SK-N-SH (cell line): ENCODE measurements at regions not wholly inside any gene's neighbourhood (a gene's known extent, or its start where the extent isn't known, plus 50 kb on each side); places are given as distances from the start of the nearest gene placed in this dataset.

ENCODE experiments used
- CTCF ChIA-PET: fragments of 300-600, 350-600 bp; formaldehyde crosslinking; extraction: SDS; loops from one replicate; lab custom pipeline; 2021; lab: Yijun Ruan, JAX
- POLR2A ChIA-PET: fragments of 350-600 bp; sonication (Branson Sonifier 250); formaldehyde crosslinking; extraction: SDS; loops from one replicate; lab custom pipeline; 2020; ENCODE audit warnings: antibody characterized with exemption, inconsistent platforms; lab: Yijun Ruan, JAX
- DNase-seq: peaks from one replicate; pipeline ENCODE4 v3.0.0; 2012
- H2AFZ ChIP-seq: fragments of 200-600 bp; sonication (generic); 2 replicates; pipeline ENCODE4 v1.8.1; 2016; ENCODE audit warnings: antibody characterized with exemption, mild to moderate bottlenecking, low read depth
- H3F3A ChIP-seq: fragments of 200-600 bp; sonication (generic); replicated peaks from 2 replicates; pipeline ENCODE3; 2016; ENCODE audit warnings: antibody characterized with exemption, mild to moderate bottlenecking; ENCODE audit not compliant: insufficient read depth
- H3K27ac ChIP-seq, 2 experiments: fragments of 200-500 bp in 1 of 2; fragments of 200-600 bp in 1 of 2; sonication (Bioruptor generic) in 1 of 2; sonication (generic), shearing (Covaris generic) in 1 of 2; 2 replicates each; pipeline versions ENCODE4 v1.5.1 to v1.6.1; 2014 to 2016; ENCODE audit warnings: low read depth in 2 of 2, inconsistent platforms in 1 of 2, low read length in 1 of 2, mild to moderate bottlenecking in 1 of 2, mixed read lengths in 1 of 2
- H3K27me3 ChIP-seq: fragments of 200-600 bp; sonication (generic), shearing (Covaris generic); 2 replicates; pipeline ENCODE4 v1.6.1; 2016; ENCODE audit warnings: mixed run types; ENCODE audit not compliant: insufficient read depth
- H3K36me3 ChIP-seq, 2 experiments: fragments of 200-500 bp in 1 of 2; fragments of 200-600 bp in 1 of 2; sonication (Bioruptor generic) in 1 of 2; sonication (generic) in 1 of 2; replicated peaks in 1 of 2; 2 replicates each; pipeline versions ENCODE3 to v1.5.1; 2014 to 2016; ENCODE audit warnings: low read length in 1 of 2, mild to moderate bottlenecking in 1 of 2; ENCODE audit not compliant: insufficient read depth in 2 of 2, control insufficient read depth in 1 of 2
- H3K4me1 ChIP-seq, 2 experiments: fragments of 200-500 bp in 1 of 2; fragments of 200-600 bp in 1 of 2; sonication (Bioruptor generic) in 1 of 2; sonication (generic), shearing (Covaris generic) in 1 of 2; 2 replicates each; pipeline versions ENCODE4 v1.5.1 to v1.6.1; 2014 to 2016; ENCODE audit warnings: low read depth in 1 of 2, low read length in 1 of 2, mixed run types in 1 of 2; ENCODE audit not compliant: insufficient read depth in 2 of 2, control insufficient read depth in 1 of 2
- H3K4me2 ChIP-seq: fragments of 200-600 bp; sonication (generic), shearing (Covaris generic); 2 replicates; pipeline ENCODE4 v1.6.1; 2017; ENCODE audit warnings: mixed run types
- H3K4me3 ChIP-seq, 2 experiments: fragments of 200-500 bp in 1 of 2; fragments of 200-600 bp in 1 of 2; sonication (Bioruptor generic) in 1 of 2; sonication (generic), shearing (Covaris generic) in 1 of 2; 2 replicates each; pipeline versions ENCODE4 v1.5.1 to v1.8.1; 2014 to 2016; ENCODE audit warnings: low read depth in 2 of 2, inconsistent platforms in 1 of 2, low read length in 1 of 2, mild to moderate bottlenecking in 1 of 2, mixed read lengths in 1 of 2, moderate library complexity in 1 of 2
- H3K79me2 ChIP-seq: fragments of 200-600 bp; sonication (generic); 2 replicates; pipeline ENCODE4 v1.8.1; 2017; ENCODE audit warnings: mild to moderate bottlenecking; ENCODE audit not compliant: insufficient read depth
- H3K9ac ChIP-seq: fragments of 200-600 bp; sonication (generic); 2 replicates; pipeline ENCODE4 v1.6.1; 2017; ENCODE audit warnings: mixed run types
- H3K9me2 ChIP-seq: fragments of 200-600 bp; sonication (generic); 2 replicates; pipeline ENCODE4 v1.6.1; 2017; ENCODE audit warnings: mixed run types
- H3K9me3 ChIP-seq: fragments of 200-600 bp; sonication (generic); 2 replicates; pipeline ENCODE4 v1.6.1; 2017; ENCODE audit warnings: mixed run types, mild to moderate bottlenecking, moderate library complexity
- H4K20me1 ChIP-seq: fragments of 200-600 bp; sonication (generic); 2 replicates; pipeline ENCODE4 v1.6.1; 2017; ENCODE audit warnings: mild to moderate bottlenecking, mixed run types; ENCODE audit not compliant: insufficient read depth
- CHD2 ChIP-seq: fragments of 150-350 bp; IDR thresholded peaks from 2 replicates; pipeline ENCODE4 v1.6.1; 2018; ENCODE audit warnings: low read length; ENCODE audit not compliant: partially characterized antibody
- FOSL2 ChIP-seq: IDR thresholded peaks from 2 replicates; pipeline ENCODE4 v1.4.0; 2012; ENCODE audit warnings: low read depth, mild to moderate bottlenecking, moderate library complexity, borderline replicate concordance
- FOXJ3 ChIP-seq: sonication (generic); formaldehyde crosslinking; IDR thresholded peaks from 2 replicates; pipeline ENCODE4 v1.5.1; 2020; ENCODE audit warnings: mild to moderate bottlenecking, missing genetic modification reagents
- FOXM1 ChIP-seq: IDR thresholded peaks from 2 replicates; pipeline ENCODE4 v1.4.0; 2012; ENCODE audit warnings: low read depth, mild to moderate bottlenecking
- GATA2 ChIP-seq: sonication (generic); formaldehyde crosslinking; IDR thresholded peaks from 2 replicates; pipeline ENCODE4 v1.5.0; 2020; ENCODE audit warnings: mild to moderate bottlenecking, missing genetic modification reagents
- MAX ChIP-seq: IDR thresholded peaks from 2 replicates; pipeline ENCODE4 v1.4.0; 2012; ENCODE audit warnings: low read depth
- MEF2A ChIP-seq: IDR thresholded peaks from 2 replicates; pipeline ENCODE4 v1.4.0; 2012; ENCODE audit warnings: low read depth, borderline replicate concordance
- PBX3 ChIP-seq: IDR thresholded peaks from 2 replicates; pipeline ENCODE4; 2012
- RAD21 ChIP-seq: IDR thresholded peaks from 2 replicates; pipeline ENCODE4 v1.6.1; 2012; ENCODE audit warnings: mild to moderate bottlenecking, low read length
- SIN3A ChIP-seq: IDR thresholded peaks from 2 replicates; pipeline ENCODE4 v1.6.1; 2012; ENCODE audit warnings: low read depth, mild to moderate bottlenecking, low read length, moderate library complexity, borderline replicate concordance
- SMC3 ChIP-seq: IDR thresholded peaks from 2 replicates; pipeline ENCODE4 v1.6.1; 2012; ENCODE audit warnings: low read depth, low read length, improper control_type of control experiment
- TCF12 ChIP-seq: IDR thresholded peaks from 2 replicates; pipeline ENCODE4 v1.4.0; 2012
- USF1 ChIP-seq: IDR thresholded peaks from 2 replicates; pipeline ENCODE4 v1.4.0; 2012; ENCODE audit warnings: low read depth, borderline replicate concordance
- YY1 ChIP-seq: IDR thresholded peaks from 2 replicates; pipeline ENCODE4 v1.4.0; 2012; ENCODE audit warnings: low read depth, mild to moderate bottlenecking
- WGBS: methylation state at CpG from one replicate; pipeline ENCODE4 v1.1.6; 2017; ENCODE audit warnings: low lambda C conversion rate; 5-methylcytosine and 5-hydroxymethylcytosine counted together

DNA sequence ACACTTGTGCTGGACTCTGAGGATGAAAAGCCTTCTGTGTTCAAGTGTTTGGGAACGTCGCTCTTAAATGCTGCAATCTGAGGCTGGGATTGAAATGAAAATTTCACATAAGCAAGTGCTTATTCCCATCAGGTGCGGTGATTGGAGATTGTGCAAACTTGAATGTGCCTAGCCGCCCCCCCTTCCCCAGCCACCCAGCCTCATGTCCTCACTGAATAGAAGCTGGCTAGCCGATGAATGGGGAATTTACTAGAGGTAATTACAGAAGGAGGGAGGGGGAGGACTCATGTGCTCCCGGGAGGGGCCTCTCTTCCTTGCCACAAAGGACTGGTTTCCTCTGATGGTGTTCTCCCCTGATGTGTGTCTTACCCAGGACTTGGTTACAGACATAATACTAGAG is 544.8 kb upstream of the EEF2KMT start:
- ChIA-PET POLR2A (no interaction called here), CTCF (interaction anchor here (1.3 to 1.8 kb wide), 2 partner anchors 9 to 152 kb away, joined by 3 to 11 read pairs; no protein-coding TSS in a partner anchor)
- no peaks in the 10 kb centered on the region for H4K20me1 ChIP-seq
- peaks cover 0 to 9% of the 10 kb centered on the region in 2 experiments; a peak in 1 of 4 replicates for H3K4me1 ChIP-seq
- no peak overlapping the region for H3K4me3 ChIP-seq
- no peak overlapping the region for H3K9ac ChIP-seq
- H3K9me2 ChIP-seq = no peaks in the 10 kb centered on the region
- no peaks in the 10 kb centered on the region for H3K9me3 ChIP-seq
- no peaks in the 10 kb centered on the region for H3F3A ChIP-seq
- no peaks in the 10 kb centered on the region for H3K27me3 ChIP-seq
- H3K79me2 ChIP-seq = no peaks in the 10 kb centered on the region
- no peak overlapping the region for H2AFZ ChIP-seq
- 32% methylated on average over 4 of the region's 6 CpGs for WGBS
- TF ChIP-seq FOXM1 (no peak), YY1 (no peak), SIN3A (no peak), PBX3 (no peak), USF1 (no peak), MEF2A (no peak), FOSL2 (no peak), CHD2 (no peak), FOXJ3 (CRISPR knock-in tag) (no peak), GATA2 (CRISPR knock-in tag) (no peak), RAD21 (no peak), TCF12 (no peak), MAX (no peak), SMC3 (no peak)
- H3K36me3 ChIP-seq = no peaks in the 10 kb centered on the region
- no peak overlapping the region for H3K27ac ChIP-seq
- DNase-seq = no peak
- H3K4me2 ChIP-seq = no peak overlapping the region

- no peaks in the 10 kb centered on the region for H3K9me3 ChIP-seq
- no peak for DNase-seq
- no peaks in the 10 kb centered on the region for H4K20me1 ChIP-seq
- H3K9me2 ChIP-seq = no peaks in the 10 kb centered on the region
- ChIA-PET CTCF (interaction anchor here (1.3 to 1.8 kb wide), 2 partner anchors 9 to 152 kb away, joined by 3 to 11 read pairs; no protein-coding TSS in a partner anchor), POLR2A (no interaction called here)
- H3K4me1 ChIP-seq = peaks cover 0 to 10% of the 10 kb centered on the region in 2 experiments; a peak in 1 of 4 replicates
- no peak for TF ChIP-seq SMC3
- H3F3A ChIP-seq = no peaks in the 10 kb centered on the region
- H3K9ac ChIP-seq = no peak overlapping the region
- H3K4me3 ChIP-seq = no peak overlapping the region
- no peak overlapping the region for H2AFZ ChIP-seq
- H3K36me3 ChIP-seq = no peaks in the 10 kb centered on the region
- 15% methylated on average over 6 of the region's 6 CpGs for WGBS
- H3K79me2 ChIP-seq = no peaks in the 10 kb centered on the region
- no peak overlapping the region for H3K27ac ChIP-seq
- no peak overlapping the region for H3K4me2 ChIP-seq
- no peaks in the 10 kb centered on the region for H3K27me3 ChIP-seq
These were observed 544.4 kb upstream of the EEF2KMT start for GRCh38 chr16:5642011-5642410.
